GM19023 (cell line): ENCODE measurements at regions not wholly inside any gene's neighbourhood (a gene's known extent, or its start where the extent isn't known, plus 50 kb on each side); places are given as distances from the start of the nearest gene placed in this dataset.
"Not testable (repeated sequence)": the region's sequence is repeated elsewhere in the genome, so short reads cannot be mapped to it uniquely, and the experiment has no call there.

Experiments used
- ATAC-seq: cut with Tn5 transposase; IDR thresholded peaks from one replicate; pipeline ENCODE4 v1.9.1; 2021; ENCODE audit warnings: mild to moderate bottlenecking, moderate library complexity; ENCODE audit not compliant: unreplicated experiment

- ATAC-seq = no peak
Measured at GRCh38 chr2:111522231-111522768, 361.7 kb downstream of the ANAPC1 start.

DNA sequence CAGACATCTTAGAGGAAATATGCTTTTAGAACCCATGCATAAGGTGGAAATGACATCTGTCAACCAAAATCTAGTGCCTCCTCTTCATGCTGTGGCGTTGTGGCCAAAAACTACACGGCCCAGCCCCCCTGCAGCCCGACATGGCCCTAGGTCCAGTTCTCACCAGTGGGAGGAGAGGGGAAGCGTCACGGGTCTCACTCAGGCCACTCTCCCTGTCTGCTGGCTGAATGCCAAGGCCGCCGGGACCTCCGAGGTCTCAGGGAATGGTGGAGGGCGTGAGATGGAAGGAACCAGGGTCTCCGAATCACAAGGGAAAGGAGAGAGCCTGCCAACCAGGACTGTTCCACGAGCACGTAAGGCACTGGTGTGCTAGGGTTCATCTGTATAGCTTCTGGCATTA is 361.0 kb downstream of the ANAPC1 start:
- no peak for ATAC-seq

DNA sequence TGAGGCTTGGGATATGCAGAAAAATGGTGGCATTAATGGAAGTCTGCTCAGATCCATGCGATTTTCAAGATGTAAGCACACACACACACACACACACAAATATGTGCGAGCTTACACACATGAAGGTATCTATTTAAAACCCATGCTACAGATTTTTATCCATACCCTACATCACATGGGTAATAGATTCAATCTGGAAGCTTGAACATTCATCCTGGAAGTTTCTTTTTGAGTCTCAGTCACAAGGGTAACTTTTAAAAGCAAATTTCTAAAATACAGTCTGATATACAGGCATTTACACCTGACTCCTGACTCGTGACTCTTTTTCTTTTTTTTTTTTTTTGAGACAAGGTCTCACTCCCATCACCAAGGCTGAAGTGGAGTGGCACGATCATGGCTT is 359.0 kb downstream of the ANAPC1 start:
- ATAC-seq = not testable (repeated sequence)

DNA sequence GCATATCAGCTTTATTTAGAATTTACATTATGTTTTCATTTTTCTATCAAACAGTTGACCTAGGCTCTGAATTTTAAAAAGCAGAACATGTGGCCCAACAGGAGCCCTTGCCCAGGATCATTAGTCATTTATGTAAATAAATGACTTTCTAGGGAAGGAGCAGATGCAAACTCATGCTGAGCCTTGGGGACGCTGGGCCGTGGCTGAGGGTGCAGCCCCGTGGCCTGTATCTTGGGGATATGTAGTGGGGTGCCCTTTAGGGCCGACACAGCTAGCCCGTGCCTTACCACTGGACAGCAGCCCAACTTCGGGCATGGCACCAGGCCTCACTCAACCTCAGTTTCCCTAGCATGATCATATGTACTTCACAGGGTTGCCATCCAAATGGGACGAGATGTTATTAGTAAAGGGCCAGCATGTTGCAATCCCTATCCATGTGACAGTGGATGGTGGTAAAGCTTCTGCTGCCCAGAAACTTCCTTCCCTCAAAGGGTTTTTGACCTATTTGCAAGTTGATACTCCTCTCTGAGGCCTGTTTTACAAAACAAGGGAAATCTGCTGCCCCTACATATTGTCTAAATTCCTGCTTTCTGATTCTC is 357.9 kb downstream of the ANAPC1 start:
- ATAC-seq = not testable (repeated sequence)

DNA sequence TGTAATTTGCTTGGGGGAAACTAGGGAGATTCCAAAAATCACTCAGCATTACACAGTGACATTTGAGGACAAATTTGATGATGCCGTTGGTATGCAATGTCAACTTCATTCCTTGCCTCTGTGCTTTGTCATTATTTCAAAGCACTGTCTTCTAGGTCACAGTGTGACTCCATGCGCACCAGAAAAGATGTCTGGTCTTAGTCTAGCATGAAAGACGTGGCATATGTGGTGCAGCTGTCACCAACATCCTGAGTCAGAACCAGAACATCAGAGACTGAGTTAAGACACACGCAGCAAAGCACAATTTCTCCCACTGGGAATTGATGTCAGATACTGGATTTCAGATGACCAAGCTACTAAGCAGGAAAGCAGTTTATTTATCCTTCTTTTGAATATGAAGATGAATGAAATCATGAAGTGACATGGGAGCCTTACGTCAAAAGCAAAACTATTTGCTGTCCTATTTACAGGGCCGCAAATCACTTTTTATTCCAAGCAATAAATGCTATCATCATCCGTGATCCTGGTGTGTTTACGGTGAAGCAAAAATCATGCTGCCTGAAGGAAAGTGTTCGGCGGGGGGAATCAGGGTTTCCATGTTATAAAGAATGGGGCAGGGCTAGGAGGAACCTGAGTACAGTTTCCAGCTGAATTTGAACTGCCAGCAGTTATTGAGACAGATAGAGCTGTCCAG is 356.1 kb downstream of the ANAPC1 start:
- not testable (repeated sequence) for ATAC-seq

DNA sequence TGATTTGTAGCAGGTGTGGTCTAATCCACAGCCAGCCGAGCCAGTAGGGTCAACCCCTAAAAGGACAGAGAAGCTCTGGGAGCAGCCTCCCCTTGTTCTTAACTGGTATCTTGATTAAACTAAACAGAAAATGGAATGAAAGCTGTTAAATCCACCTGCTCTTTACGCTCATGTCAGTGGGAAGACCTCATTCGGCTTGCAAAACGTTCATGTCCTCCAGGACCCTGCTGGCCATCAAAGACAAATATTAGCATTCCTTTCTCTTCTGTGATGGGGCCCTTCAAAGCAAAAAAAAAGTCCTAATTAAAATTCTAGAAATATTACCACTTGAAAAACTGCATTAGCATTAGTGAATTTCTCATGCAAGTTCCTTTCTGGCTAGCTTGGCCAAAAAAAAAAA is 355.0 kb downstream of the ANAPC1 start:
- not testable (repeated sequence) for ATAC-seq

DNA sequence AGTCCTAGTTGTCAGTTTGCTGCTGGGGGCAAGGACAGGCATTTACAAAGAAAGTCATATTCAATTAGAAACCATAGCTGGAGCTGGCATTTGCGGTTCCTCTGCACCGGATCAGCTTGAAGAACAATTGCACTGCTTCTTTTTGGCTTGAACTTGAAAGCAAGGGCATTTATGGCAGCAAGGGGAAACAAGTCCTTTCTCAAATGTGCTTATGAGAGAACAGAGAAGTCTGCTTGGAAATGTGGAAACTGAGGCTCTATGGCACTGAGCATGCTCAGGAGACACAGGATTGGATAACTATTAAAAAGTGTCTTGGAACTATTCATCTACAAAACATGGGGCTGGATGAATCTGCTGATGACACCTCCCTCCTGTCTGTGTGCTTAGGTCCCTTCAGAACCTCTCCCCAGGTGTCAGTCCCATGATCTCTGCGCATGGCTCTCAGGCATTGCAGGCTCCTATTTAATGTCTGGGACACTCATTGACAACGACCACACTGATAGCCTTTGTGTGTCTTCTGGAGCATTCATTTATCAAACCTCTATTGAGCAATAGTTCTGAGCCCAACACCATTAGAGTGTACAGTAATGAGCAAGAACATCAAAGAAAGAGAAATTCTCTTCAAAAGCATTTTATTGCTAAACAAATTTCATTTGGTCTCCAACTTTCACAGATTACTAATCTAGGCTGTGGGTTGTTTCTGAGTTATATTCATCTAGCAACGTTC is 353.6 kb downstream of the ANAPC1 start:
- not testable (repeated sequence) for ATAC-seq

- not testable (repeated sequence) for ATAC-seq
Measured at GRCh38 chr2:111532682-111533556, 351.1 kb downstream of the ANAPC1 start.

- ATAC-seq = not testable (repeated sequence)
Measured at GRCh38 chr2:111533557-111534247, 350.3 kb downstream of the ANAPC1 start.

- ATAC-seq = no peak
Measured at GRCh38 chr2:111534910-111535352, 349.1 kb downstream of the ANAPC1 start.

GRCh38 chr2:111535404-111535803 is 348.6 kb downstream of the ANAPC1 start:
- ATAC-seq = no peak

DNA sequence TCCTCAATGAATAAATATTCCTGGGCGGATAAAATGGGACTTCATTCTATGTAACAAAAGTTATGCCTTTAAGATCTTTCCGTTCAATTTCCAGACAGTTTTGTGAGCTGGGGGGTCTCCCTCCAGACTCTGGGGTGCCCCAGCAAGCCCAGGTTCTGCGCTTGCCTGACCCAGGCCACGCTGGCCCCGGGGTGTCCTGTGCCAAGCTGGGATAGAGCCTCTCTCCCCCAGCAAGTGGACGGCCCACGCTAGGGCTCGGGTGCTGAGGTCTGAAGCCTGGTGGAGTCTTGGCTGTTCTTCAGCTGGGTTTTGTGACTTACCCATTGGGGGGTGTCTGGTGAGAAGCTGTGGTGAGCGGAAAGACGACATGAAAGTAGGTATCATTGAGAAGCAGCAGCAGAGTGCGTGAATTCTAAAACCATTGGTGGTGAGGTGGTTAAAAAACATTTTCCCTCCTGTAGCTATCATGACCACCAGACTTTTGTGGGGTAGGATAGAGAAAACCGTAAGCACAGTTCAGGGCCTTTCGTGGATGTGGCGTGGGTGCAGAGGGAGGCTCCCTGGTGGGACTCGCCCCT is 346.8 kb downstream of the ANAPC1 start:
- ATAC-seq = no peak

GRCh38 chr2:111539991-111540390 is 344.0 kb downstream of the ANAPC1 start:
- not testable (repeated sequence) for ATAC-seq

- not testable (repeated sequence) for ATAC-seq
Measured at GRCh38 chr2:111542120-111542774, 341.7 kb downstream of the ANAPC1 start.

DNA sequence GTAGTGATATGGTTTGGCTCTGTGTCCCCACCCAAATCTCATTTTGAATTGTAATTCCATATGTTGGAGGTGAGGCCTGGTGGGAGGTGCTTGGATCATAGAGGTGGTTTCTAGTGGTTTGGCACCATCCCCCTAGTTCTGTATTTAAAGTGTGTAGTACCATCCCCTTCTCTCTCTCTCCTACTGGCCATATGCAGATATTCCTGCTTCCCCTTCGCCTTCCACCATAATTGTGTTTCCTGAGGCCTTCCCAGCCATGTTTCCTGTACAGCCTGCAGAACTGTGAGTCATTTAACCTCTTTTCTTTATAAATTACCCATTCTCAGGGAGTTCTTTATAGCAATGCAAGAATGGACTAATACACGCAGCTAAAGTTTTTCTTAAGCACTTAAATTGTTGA is 340.0 kb downstream of the ANAPC1 start:
- not testable (repeated sequence) for ATAC-seq

GRCh38 chr2:111545723-111546431 is 338.1 kb downstream of the ANAPC1 start:
- ATAC-seq = not testable (repeated sequence)

GRCh38 chr2:111546578-111546977 is 337.4 kb downstream of the ANAPC1 start:
- not testable (repeated sequence) for ATAC-seq

DNA sequence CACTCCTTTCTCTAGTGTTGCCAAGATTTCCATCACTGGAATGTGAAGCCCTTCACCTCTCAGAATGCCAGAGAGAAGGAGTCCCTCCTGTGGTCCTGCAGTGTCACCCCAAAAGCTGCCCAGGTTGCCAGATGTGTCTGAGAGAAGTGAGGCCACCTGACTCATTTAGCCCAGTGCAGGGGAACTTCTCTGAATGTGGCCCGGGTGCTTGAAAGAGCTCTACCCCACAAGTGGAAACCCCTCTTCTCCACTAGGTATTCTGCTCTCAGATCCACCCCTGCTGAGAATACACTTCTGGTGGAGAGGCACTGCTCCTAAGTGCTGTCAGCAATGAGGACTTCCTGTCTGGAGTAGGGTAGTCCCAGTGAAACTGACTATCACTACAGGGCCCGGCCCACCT is 334.8 kb downstream of the ANAPC1 start:
- ATAC-seq = not testable (repeated sequence)
